ENCODE measurements at regions not wholly inside any gene's neighbourhood (a gene's known extent, or its start where the extent isn't known, plus 50 kb on each side); places are given as distances from the start of the nearest gene placed in this dataset.

DNA sequence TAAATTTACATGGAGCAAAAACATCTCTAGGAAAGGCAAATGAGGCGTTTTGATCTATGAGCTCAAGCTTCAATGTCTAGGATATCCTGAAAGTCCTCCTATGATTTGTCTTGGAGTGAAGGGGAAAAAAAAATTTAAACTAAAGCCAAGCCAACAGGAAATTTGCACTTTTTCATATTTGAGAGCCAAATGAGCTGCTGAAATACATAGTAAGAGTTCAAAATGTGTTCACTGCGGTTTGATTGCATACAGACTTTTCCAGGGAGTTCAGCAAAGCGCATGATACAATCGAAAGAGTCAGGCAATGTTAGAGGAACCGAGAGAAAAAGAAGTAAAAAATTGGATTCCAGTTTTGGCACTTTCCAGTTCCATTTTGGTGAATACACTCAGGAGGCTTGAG, 633.4 kb upstream of the MGMT start:
- no peaks in the 10 kb centered on the region for H3K27me3 ChIP-seq (ENCODE audit: control insufficient read depth in 4 of 4, insufficient read depth in 4 of 4, low read length in 3 of 4)
- WGBS = 81% methylated on average over 5 of the region's 5 CpGs
- TF ChIP-seq HNF4A (conservative IDR thresholded peaks at IDR 0.05) = no peak
- no peak for TF ChIP-seq TAF1 (conservative IDR thresholded peaks at IDR 0.05)
- no peak for TF ChIP-seq EGR1 (IDR thresholded peaks at IDR 0.05; ENCODE audit: low read depth in 2 of 2)
- no peak for TF ChIP-seq FOXA2 (IDR thresholded peaks at IDR 0.05)
- no peaks in the 10 kb centered on the region for H3K9me3 ChIP-seq (ENCODE audit: control insufficient read depth in 4 of 4, low read length in 3 of 4)
- H3K9ac ChIP-seq (ENCODE audit: low read depth in 1 of 2, low read length in 2 of 2) = no peak overlapping the region
- no peaks in the 10 kb centered on the region for H3K4me1 ChIP-seq (ENCODE audit: control insufficient read depth in 4 of 4, insufficient read depth in 4 of 4, low read length in 3 of 4)
- no peak overlapping the region for H3K4me3 ChIP-seq (ENCODE audit: low read depth in 1 of 3, low read length in 3 of 3)
- DNase-seq (ENCODE audit: low spot score) = no peak
- no peaks in the 10 kb centered on the region for H3K36me3 ChIP-seq (ENCODE audit: control insufficient read depth in 4 of 4, insufficient read depth in 3 of 4, low read depth in 1 of 4, low read length in 3 of 4)
- no peak overlapping the region for H3K27ac ChIP-seq (ENCODE audit: low read depth in 1 of 2, low read length in 2 of 2)

DNA sequence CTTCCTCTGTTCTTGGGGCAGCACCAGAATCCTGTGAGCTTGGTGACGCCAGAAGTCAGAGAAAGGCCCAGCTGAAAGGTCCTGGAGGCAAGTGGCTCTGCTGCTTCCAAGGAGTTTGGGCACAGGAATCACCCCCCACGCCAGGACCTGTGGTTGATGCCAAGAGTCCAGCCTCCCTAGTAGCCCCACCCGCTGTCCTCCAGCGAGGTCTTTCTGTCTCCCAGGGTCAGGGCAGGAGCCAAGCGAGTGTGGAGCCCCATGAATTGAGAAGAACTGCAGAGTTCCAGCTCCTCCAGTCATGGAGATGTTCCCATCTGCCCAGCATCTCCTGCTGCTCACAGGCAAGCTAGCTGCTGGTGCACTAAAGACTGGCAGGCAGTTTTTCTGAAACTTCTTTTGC, 631.7 kb upstream of the MGMT start:
- TF ChIP-seq, protein P1, sequence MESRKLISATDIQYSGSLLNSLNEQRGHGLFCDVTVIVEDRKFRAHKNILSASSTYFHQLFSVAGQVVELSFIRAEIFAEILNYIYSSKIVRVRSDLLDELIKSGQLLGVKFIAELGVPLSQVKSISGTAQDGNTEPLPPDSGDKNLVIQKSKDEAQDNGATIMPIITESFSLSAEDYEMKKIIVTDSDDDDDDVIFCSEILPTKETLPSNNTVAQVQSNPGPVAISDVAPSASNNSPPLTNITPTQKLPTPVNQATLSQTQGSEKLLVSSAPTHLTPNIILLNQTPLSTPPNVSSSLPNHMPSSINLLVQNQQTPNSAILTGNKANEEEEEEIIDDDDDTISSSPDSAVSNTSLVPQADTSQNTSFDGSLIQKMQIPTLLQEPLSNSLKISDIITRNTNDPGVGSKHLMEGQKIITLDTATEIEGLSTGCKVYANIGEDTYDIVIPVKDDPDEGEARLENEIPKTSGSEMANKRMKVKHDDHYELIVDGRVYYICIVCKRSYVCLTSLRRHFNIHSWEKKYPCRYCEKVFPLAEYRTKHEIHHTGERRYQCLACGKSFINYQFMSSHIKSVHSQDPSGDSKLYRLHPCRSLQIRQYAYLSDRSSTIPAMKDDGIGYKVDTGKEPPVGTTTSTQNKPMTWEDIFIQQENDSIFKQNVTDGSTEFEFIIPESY (IDR thresholded peaks at IDR 0.05) = no peak
- TF ChIP-seq SP1 (IDR thresholded peaks at IDR 0.05) (no peak), HNF4G (IDR thresholded peaks at IDR 0.05) (no peak), RAD21 (IDR thresholded peaks at IDR 0.05) (no peak), GABPA (IDR thresholded peaks at IDR 0.05 in 1 of 2, conservative IDR thresholded peaks at IDR 0.05 in 1 of 2) (no peak), FOXA1 (IDR thresholded peaks at IDR 0.05) (no peak), TAF1 (conservative IDR thresholded peaks at IDR 0.05) (no peak), RXRA (IDR thresholded peaks at IDR 0.05) (no peak), JUND (IDR thresholded peaks at IDR 0.05) (no peak)
- 79% methylated on average over 5 of the region's 5 CpGs for WGBS
- H3K4me1 ChIP-seq (ENCODE audit: control insufficient read depth in 4 of 4, insufficient read depth in 4 of 4, low read length in 3 of 4) = no peaks in the 10 kb centered on the region
- no peak overlapping the region for H3K27ac ChIP-seq (ENCODE audit: low read depth in 1 of 2, low read length in 2 of 2)
- no peaks in the 10 kb centered on the region for H3K27me3 ChIP-seq (ENCODE audit: control insufficient read depth in 4 of 4, insufficient read depth in 4 of 4, low read length in 3 of 4)
- H3K9me3 ChIP-seq (ENCODE audit: control insufficient read depth in 4 of 4, low read length in 3 of 4) = no peaks in the 10 kb centered on the region
- H3K36me3 ChIP-seq (ENCODE audit: control insufficient read depth in 4 of 4, insufficient read depth in 3 of 4, low read depth in 1 of 4, low read length in 3 of 4) = no peaks in the 10 kb centered on the region
- DNase-seq (ENCODE audit: low spot score) = no peak
- no peak overlapping the region for H3K4me3 ChIP-seq (ENCODE audit: low read depth in 1 of 3, low read length in 3 of 3)
- H3K9ac ChIP-seq (ENCODE audit: low read depth in 1 of 2, low read length in 2 of 2) = no peak overlapping the region

DNA sequence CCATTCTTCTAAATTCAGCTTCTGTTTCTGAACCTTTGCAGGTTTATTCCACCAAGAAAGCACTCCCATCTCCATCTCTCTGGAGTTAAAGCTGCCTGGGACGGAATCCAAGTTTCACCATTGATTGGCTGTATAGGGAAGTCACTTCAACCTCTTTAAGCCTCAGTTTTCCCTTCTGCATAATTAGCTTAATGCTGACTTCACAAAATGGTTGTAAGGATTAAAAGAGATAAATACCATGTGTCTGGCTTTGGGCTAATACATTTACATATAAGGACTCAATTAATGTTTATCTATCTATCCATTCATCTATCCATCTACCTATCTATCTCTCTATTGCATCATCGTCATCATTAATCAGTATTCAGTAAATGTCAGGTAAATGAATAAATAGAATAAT, 629.6 kb upstream of the MGMT start:
- Histone ChIP-seq H3K36me3 (ENCODE audit: control insufficient read depth in 4 of 4, insufficient read depth in 3 of 4, low read depth in 1 of 4, low read length in 3 of 4) (no peaks in the 10 kb centered on the region), H3K4me3 (ENCODE audit: low read depth in 1 of 3, low read length in 3 of 3) (no peak overlapping the region), H3K9ac (ENCODE audit: low read depth in 1 of 2, low read length in 2 of 2) (no peak overlapping the region), H3K27ac (ENCODE audit: low read depth in 1 of 2, low read length in 2 of 2) (no peak overlapping the region), H3K27me3 (ENCODE audit: control insufficient read depth in 4 of 4, insufficient read depth in 4 of 4, low read length in 3 of 4) (peaks cover 0 to 4% (median 0%) of the 10 kb centered on the region in 4 donors), H3K4me1 (ENCODE audit: control insufficient read depth in 4 of 4, insufficient read depth in 4 of 4, low read length in 3 of 4) (no peaks in the 10 kb centered on the region), H3K9me3 (ENCODE audit: control insufficient read depth in 4 of 4, low read length in 3 of 4) (no peaks in the 10 kb centered on the region)
- TF ChIP-seq GABPA (IDR thresholded peaks at IDR 0.05 in 1 of 2, conservative IDR thresholded peaks at IDR 0.05 in 1 of 2) (no peak), SP1 (IDR thresholded peaks at IDR 0.05) (no peak), RXRA (IDR thresholded peaks at IDR 0.05) (no peak), YY1 (IDR thresholded peaks at IDR 0.05) (no peak), EGR1 (IDR thresholded peaks at IDR 0.05; ENCODE audit: low read depth in 2 of 2) (no peak), HNF4G (IDR thresholded peaks at IDR 0.05) (no peak), JUND (IDR thresholded peaks at IDR 0.05) (no peak), NR2F2 (IDR thresholded peaks at IDR 0.05) (no peak), RAD21 (IDR thresholded peaks at IDR 0.05) (no peak), HNF4A (conservative IDR thresholded peaks at IDR 0.05) (no peak)
- TF ChIP-seq, protein P2, sequence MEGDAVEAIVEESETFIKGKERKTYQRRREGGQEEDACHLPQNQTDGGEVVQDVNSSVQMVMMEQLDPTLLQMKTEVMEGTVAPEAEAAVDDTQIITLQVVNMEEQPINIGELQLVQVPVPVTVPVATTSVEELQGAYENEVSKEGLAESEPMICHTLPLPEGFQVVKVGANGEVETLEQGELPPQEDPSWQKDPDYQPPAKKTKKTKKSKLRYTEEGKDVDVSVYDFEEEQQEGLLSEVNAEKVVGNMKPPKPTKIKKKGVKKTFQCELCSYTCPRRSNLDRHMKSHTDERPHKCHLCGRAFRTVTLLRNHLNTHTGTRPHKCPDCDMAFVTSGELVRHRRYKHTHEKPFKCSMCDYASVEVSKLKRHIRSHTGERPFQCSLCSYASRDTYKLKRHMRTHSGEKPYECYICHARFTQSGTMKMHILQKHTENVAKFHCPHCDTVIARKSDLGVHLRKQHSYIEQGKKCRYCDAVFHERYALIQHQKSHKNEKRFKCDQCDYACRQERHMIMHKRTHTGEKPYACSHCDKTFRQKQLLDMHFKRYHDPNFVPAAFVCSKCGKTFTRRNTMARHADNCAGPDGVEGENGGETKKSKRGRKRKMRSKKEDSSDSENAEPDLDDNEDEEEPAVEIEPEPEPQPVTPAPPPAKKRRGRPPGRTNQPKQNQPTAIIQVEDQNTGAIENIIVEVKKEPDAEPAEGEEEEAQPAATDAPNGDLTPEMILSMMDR (IDR thresholded peaks at IDR 0.05; ENCODE audit: low read depth, low read length, missing input control) = no peak
- TF ChIP-seq, protein P1 (IDR thresholded peaks at IDR 0.05) = no peak
- WGBS = 82% methylated on average over 2 of the region's 2 CpGs
- DNase-seq (ENCODE audit: low spot score) = no peak

Measured in liver (tissue), 8 donors.